HEK293 (cell line): ENCODE measurements at regions not wholly inside any gene's neighbourhood (a gene's known extent, or its start where the extent isn't known, plus 50 kb on each side); places are given as distances from the start of the nearest gene placed in this dataset.

Experiments
- CTCF ChIA-PET: fragments of 350-600 bp; formaldehyde crosslinking; extraction: SDS; loops from one replicate; lab custom pipeline; 2021; ENCODE audit warnings: antibody characterized with exemption; lab: Yijun Ruan, JAX
- POLR2A ChIA-PET: fragments of 300-600 bp; formaldehyde crosslinking; extraction: SDS; loops from one replicate; lab custom pipeline; 2020; ENCODE audit warnings: antibody characterized with exemption, inconsistent platforms; lab: Yijun Ruan, JAX
- H3K27ac ChIP-seq: fragments of 200-500 bp; sonication (Bioruptor generic); 2 replicates; pipeline ENCODE4 v1.5.1; 2014; ENCODE audit warnings: low read depth, low read length, control low read depth, inconsistent platforms; ENCODE audit errors: extremely low read depth
- H3K36me3 ChIP-seq, 2 experiments: fragments of 200-500 bp in 1 of 2; sonication (Bioruptor generic) in 1 of 2; 1 replicate in 1 of 2; 2 replicates in 1 of 2; pipeline ENCODE4 v1.5.1; 2014 to 2017; ENCODE audit warnings: inconsistent platforms in 2 of 2, low read length in 2 of 2; ENCODE audit not compliant: control insufficient read depth in 2 of 2, insufficient read depth in 1 of 2
- H3K4me1 ChIP-seq: fragments of 200-500 bp; sonication (Bioruptor generic); 2 replicates; pipeline ENCODE4 v1.5.1; 2014; ENCODE audit warnings: mild to moderate bottlenecking, low read length, inconsistent platforms; ENCODE audit not compliant: control insufficient read depth, insufficient read depth
- H3K4me3 ChIP-seq: 2 replicates; pipeline ENCODE4 v1.5.1; 2011; ENCODE audit warnings: low read depth, mild to moderate bottlenecking, control low read depth, low read length, moderate library complexity
- H3K9me3 ChIP-seq: fragments of 200-500 bp; sonication (Bioruptor generic); 2 replicates; pipeline ENCODE4 v1.5.1; 2014; ENCODE audit warnings: low read depth, low read length, inconsistent platforms; ENCODE audit not compliant: control insufficient read depth, insufficient read depth
- EGR2 ChIP-seq: fragments of 450-650 bp; formaldehyde crosslinking; IDR thresholded peaks from 2 replicates; pipeline ENCODE4 v1.5.1; 2016; ENCODE audit warnings: low read depth, missing biosample characterization, missing genetic modification characterization
- FEZF1 ChIP-seq: fragments of 450-650 bp; formaldehyde crosslinking; IDR thresholded peaks from 2 replicates; pipeline ENCODE4 v1.5.1; 2016; ENCODE audit warnings: missing biosample characterization, missing genetic modification characterization
- GLI2 ChIP-seq: fragments of 450-650 bp; formaldehyde crosslinking; IDR thresholded peaks from 2 replicates; pipeline ENCODE4; 2017; ENCODE audit warnings: missing biosample characterization, missing genetic modification characterization, low read depth, borderline replicate concordance
- IKZF3 ChIP-seq: fragments of 450-650 bp; IDR thresholded peaks from 2 replicates; pipeline ENCODE4 v1.5.0; 2018; ENCODE audit warnings: missing biosample characterization, mild to moderate bottlenecking, missing genetic modification characterization, moderate library complexity
- SP3 ChIP-seq: fragments of 450-650 bp; formaldehyde crosslinking; IDR thresholded peaks from 2 replicates; pipeline ENCODE4 v1.5.1; 2016; ENCODE audit warnings: missing biosample characterization, missing genetic modification characterization
- TRIM28 ChIP-seq: IDR thresholded peaks from 2 replicates; pipeline ENCODE4 v1.6.1; 2011; ENCODE audit warnings: low read length, control low read depth, borderline replicate concordance
- ZNF140 ChIP-seq: fragments of 450-650 bp; formaldehyde crosslinking; IDR thresholded peaks from 2 replicates; pipeline ENCODE4 v1.5.1; 2016; ENCODE audit warnings: missing biosample characterization, missing genetic modification characterization
- ZNF155 ChIP-seq: fragments of 450-650 bp; formaldehyde crosslinking; IDR thresholded peaks from 2 replicates; pipeline ENCODE4 v1.5.1; 2016; ENCODE audit warnings: missing biosample characterization, missing genetic modification characterization
- ZNF2 ChIP-seq: fragments of 450-650 bp; formaldehyde crosslinking; IDR thresholded peaks from 2 replicates; pipeline ENCODE4 v1.5.1; 2016; ENCODE audit warnings: missing biosample characterization, missing genetic modification characterization
- ZNF266 ChIP-seq: fragments of 450-650 bp; formaldehyde crosslinking; IDR thresholded peaks from 2 replicates; pipeline ENCODE4 v1.5.1; 2016; ENCODE audit warnings: missing biosample characterization, missing genetic modification characterization, low read depth
- ZNF292 ChIP-seq: fragments of 450-650 bp; formaldehyde crosslinking; IDR thresholded peaks from 2 replicates; pipeline ENCODE4 v1.5.1; 2016; ENCODE audit warnings: low read depth, missing biosample characterization, missing genetic modification characterization, borderline replicate concordance
- ZNF37A ChIP-seq: fragments of 450-650 bp; IDR thresholded peaks from 2 replicates; pipeline ENCODE4 v1.5.1; 2018; ENCODE audit warnings: missing biosample characterization, missing genetic modification characterization
- ZNF473 ChIP-seq: fragments of 450-650 bp; formaldehyde crosslinking; IDR thresholded peaks from 2 replicates; pipeline ENCODE4 v1.5.1; 2017; ENCODE audit warnings: missing biosample characterization, missing genetic modification characterization
- ZNF529 ChIP-seq: fragments of 450-650 bp; formaldehyde crosslinking; IDR thresholded peaks from 2 replicates; pipeline ENCODE4 v1.5.1; 2017; ENCODE audit warnings: missing genetic modification characterization, missing biosample characterization; ENCODE audit not compliant: insufficient replicate concordance
- ZNF549 ChIP-seq: fragments of 450-650 bp; IDR thresholded peaks from 2 replicates; pipeline ENCODE4 v1.5.1; 2018; ENCODE audit warnings: missing biosample characterization, missing genetic modification characterization, mild to moderate bottlenecking, inconsistent platforms, moderate library complexity
- ZNF560 ChIP-seq: fragments of 450-650 bp; formaldehyde crosslinking; IDR thresholded peaks from 2 replicates; pipeline ENCODE4 v1.5.1; 2017; ENCODE audit warnings: missing biosample characterization, missing genetic modification characterization, borderline replicate concordance
- ZNF747 ChIP-seq: fragments of 450-650 bp; formaldehyde crosslinking; IDR thresholded peaks from 2 replicates; pipeline ENCODE4 v1.5.1; 2016; ENCODE audit warnings: missing biosample characterization, missing genetic modification characterization
- ZNF76 ChIP-seq: fragments of 450-650 bp; formaldehyde crosslinking; IDR thresholded peaks from 2 replicates; pipeline ENCODE4; 2016; ENCODE audit warnings: low read depth, missing biosample characterization, missing genetic modification characterization, borderline replicate concordance
- ZNF785 ChIP-seq: fragments of 450-650 bp; formaldehyde crosslinking; IDR thresholded peaks from 2 replicates; pipeline ENCODE4 v1.5.1; 2016; ENCODE audit warnings: missing biosample characterization, missing genetic modification characterization
- ZNF791 ChIP-seq: fragments of 450-650 bp; formaldehyde crosslinking; IDR thresholded peaks from 2 replicates; pipeline ENCODE4 v1.5.1; 2016; ENCODE audit warnings: missing biosample characterization, missing genetic modification characterization
- ZNF837 ChIP-seq: fragments of 450-650 bp; formaldehyde crosslinking; IDR thresholded peaks from 2 replicates; pipeline ENCODE4 v1.5.1; 2016; ENCODE audit warnings: missing biosample characterization, missing genetic modification characterization
- ZSCAN16 ChIP-seq: fragments of 450-650 bp; formaldehyde crosslinking; IDR thresholded peaks from 2 replicates; pipeline ENCODE4 v1.5.1; 2016; ENCODE audit warnings: missing biosample characterization, missing genetic modification characterization
- TF ChIP-seq, protein P1 (sequence below): fragments of 450-650 bp; formaldehyde crosslinking; IDR thresholded peaks from 2 replicates; pipeline ENCODE4 v1.5.1; 2016; ENCODE audit warnings: missing biosample characterization, missing genetic modification characterization
- TF ChIP-seq, protein P2 (sequence below): sonication (generic); formaldehyde crosslinking; IDR thresholded peaks from 2 replicates; pipeline ENCODE4 v1.8.1; 2022; ENCODE audit warnings: mild to moderate bottlenecking, moderate library complexity, missing genetic modification reagents
- TF ChIP-seq, protein P3 (sequence below): fragments of 450-650 bp; formaldehyde crosslinking; IDR thresholded peaks from 2 replicates; pipeline ENCODE4 v1.5.1; 2016; ENCODE audit warnings: missing biosample characterization, missing genetic modification characterization, borderline replicate concordance
- TF ChIP-seq, protein P4 (sequence below): fragments of 450-650 bp; formaldehyde crosslinking; conservative IDR thresholded peaks from 2 replicates; pipeline ENCODE4 v1.5.1; 2016; ENCODE audit warnings: low read depth, missing biosample characterization, missing genetic modification characterization

DNA sequence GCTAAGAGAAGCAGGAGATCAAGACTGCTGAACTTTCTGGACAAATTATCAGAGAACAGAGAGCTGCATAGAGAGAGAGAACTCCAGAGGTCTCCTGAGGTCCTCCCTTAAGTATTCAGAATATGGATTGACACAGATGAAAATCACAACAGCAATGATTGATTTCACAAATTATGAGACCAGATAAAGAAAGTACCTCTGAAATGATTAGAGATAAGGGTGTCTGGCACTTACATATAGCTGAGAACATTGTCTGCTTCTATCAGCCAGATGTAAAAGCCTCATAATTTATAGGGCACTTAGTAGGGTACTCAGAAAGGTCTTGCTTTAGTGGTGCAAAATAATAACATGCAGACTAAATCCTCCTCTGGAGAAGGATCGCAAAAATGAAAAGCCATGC is 1301.8 kb downstream of the BRINP3 start:
- H3K9me3 ChIP-seq, result no peaks in the 10 kb centered on the region
- H3K36me3 ChIP-seq, result no peaks in the 10 kb centered on the region
- H3K27ac ChIP-seq, result no peak overlapping the region
- POLR2A ChIA-PET, result no interaction called here
- CTCF ChIA-PET, result no interaction called here
- H3K4me3 ChIP-seq, result no peak overlapping the region
- no peaks in the 10 kb centered on the region for H3K4me1 ChIP-seq
- TF ChIP-seq ZNF473 (tag by site-specific recombination) (no peak), ZNF529 (tag by site-specific recombination) (no peak), ZNF549 (no peak), ZNF292 (tag by site-specific recombination) (no peak), ZNF791 (tag by site-specific recombination) (no peak), ZNF155 (tag by site-specific recombination) (no peak), ZNF785 (no peak), ZNF560 (tag by site-specific recombination) (no peak), ZNF140 (tag by site-specific recombination) (no peak), SP3 (tag by site-specific recombination) (no peak), ZSCAN16 (tag by site-specific recombination) (no peak), ZNF837 (tag by site-specific recombination) (no peak), FEZF1 (tag by site-specific recombination) (no peak), ZNF266 (tag by site-specific recombination) (no peak), ZNF747 (tag by site-specific recombination) (no peak), IKZF3 (tag by site-specific recombination) (no peak), GLI2 (no peak)
- TF ChIP-seq, protein P1, sequence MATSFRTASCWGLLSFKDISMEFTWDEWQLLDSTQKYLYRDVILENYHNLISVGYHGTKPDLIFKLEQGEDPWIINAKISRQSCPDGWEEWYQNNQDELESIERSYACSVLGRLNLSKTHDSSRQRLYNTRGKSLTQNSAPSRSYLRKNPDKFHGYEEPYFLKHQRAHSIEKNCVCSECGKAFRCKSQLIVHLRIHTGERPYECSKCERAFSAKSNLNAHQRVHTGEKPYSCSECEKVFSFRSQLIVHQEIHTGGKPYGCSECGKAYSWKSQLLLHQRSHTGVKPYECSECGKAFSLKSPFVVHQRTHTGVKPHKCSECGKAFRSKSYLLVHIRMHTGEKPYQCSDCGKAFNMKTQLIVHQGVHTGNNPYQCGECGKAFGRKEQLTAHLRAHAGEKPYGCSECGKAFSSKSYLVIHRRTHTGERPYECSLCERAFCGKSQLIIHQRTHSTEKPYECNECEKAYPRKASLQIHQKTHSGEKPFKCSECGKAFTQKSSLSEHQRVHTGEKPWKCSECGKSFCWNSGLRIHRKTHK, result no peak
- TF ChIP-seq, protein P2, sequence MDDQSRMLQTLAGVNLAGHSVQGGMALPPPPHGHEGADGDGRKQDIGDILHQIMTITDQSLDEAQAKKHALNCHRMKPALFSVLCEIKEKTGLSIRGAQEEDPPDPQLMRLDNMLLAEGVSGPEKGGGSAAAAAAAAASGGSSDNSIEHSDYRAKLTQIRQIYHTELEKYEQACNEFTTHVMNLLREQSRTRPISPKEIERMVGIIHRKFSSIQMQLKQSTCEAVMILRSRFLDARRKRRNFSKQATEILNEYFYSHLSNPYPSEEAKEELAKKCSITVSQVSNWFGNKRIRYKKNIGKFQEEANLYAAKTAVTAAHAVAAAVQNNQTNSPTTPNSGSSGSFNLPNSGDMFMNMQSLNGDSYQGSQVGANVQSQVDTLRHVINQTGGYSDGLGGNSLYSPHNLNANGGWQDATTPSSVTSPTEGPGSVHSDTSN, result no peak

DNA sequence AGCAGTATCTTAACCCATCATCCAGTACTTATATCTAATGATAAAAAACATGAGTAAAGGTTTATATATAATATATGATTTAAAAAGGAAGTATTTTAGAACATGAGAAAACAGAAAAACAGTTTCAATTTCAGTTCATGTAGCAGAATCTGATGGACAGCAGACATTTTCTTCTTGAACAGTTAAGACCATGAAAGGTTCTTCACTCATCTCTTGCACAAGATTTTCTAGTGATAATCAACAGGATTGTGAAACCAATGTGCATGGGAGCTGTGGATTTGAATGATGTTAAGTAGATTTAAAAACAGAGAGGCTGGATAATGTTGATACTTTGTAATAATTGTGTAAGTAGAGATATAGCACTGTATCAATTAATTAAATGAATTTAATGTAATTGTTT is 1297.6 kb downstream of the BRINP3 start:
- CTCF ChIA-PET, result interaction anchor here (0.6 kb wide), 1 partner anchor 1735 kb away, joined by 3 read pairs; no protein-coding TSS in a partner anchor
- POLR2A ChIA-PET, result no interaction called here
- no peaks in the 10 kb centered on the region for H3K9me3 ChIP-seq
- H3K27ac ChIP-seq, result no peak overlapping the region
- no peaks in the 10 kb centered on the region for H3K4me1 ChIP-seq
- no peaks in the 10 kb centered on the region for H3K36me3 ChIP-seq
- H3K4me3 ChIP-seq, result no peak overlapping the region
- TF ChIP-seq ZNF37A (tag by site-specific recombination) (no peak), ZNF76 (tag by site-specific recombination) (no peak), FEZF1 (tag by site-specific recombination) (no peak), ZNF2 (tag by site-specific recombination) (no peak), EGR2 (tag by site-specific recombination) (no peak), TRIM28 (no peak)
- TF ChIP-seq, protein P3, sequence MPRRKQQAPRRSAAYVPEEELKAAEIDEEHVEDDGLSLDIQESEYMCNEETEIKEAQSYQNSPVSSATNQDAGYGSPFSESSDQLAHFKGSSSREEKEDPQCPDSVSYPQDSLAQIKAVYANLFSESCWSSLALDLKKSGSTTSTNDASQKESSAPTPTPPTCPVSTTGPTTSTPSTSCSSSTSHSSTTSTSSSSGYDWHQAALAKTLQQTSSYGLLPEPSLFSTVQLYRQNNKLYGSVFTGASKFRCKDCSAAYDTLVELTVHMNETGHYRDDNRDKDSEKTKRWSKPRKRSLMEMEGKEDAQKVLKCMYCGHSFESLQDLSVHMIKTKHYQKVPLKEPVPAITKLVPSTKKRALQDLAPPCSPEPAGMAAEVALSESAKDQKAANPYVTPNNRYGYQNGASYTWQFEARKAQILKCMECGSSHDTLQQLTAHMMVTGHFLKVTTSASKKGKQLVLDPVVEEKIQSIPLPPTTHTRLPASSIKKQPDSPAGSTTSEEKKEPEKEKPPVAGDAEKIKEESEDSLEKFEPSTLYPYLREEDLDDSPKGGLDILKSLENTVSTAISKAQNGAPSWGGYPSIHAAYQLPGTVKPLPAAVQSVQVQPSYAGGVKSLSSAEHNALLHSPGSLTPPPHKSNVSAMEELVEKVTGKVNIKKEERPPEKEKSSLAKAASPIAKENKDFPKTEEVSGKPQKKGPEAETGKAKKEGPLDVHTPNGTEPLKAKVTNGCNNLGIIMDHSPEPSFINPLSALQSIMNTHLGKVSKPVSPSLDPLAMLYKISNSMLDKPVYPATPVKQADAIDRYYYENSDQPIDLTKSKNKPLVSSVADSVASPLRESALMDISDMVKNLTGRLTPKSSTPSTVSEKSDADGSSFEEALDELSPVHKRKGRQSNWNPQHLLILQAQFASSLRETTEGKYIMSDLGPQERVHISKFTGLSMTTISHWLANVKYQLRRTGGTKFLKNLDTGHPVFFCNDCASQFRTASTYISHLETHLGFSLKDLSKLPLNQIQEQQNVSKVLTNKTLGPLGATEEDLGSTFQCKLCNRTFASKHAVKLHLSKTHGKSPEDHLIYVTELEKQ (tag by site-specific recombination), result no peak
- TF ChIP-seq, protein P4, sequence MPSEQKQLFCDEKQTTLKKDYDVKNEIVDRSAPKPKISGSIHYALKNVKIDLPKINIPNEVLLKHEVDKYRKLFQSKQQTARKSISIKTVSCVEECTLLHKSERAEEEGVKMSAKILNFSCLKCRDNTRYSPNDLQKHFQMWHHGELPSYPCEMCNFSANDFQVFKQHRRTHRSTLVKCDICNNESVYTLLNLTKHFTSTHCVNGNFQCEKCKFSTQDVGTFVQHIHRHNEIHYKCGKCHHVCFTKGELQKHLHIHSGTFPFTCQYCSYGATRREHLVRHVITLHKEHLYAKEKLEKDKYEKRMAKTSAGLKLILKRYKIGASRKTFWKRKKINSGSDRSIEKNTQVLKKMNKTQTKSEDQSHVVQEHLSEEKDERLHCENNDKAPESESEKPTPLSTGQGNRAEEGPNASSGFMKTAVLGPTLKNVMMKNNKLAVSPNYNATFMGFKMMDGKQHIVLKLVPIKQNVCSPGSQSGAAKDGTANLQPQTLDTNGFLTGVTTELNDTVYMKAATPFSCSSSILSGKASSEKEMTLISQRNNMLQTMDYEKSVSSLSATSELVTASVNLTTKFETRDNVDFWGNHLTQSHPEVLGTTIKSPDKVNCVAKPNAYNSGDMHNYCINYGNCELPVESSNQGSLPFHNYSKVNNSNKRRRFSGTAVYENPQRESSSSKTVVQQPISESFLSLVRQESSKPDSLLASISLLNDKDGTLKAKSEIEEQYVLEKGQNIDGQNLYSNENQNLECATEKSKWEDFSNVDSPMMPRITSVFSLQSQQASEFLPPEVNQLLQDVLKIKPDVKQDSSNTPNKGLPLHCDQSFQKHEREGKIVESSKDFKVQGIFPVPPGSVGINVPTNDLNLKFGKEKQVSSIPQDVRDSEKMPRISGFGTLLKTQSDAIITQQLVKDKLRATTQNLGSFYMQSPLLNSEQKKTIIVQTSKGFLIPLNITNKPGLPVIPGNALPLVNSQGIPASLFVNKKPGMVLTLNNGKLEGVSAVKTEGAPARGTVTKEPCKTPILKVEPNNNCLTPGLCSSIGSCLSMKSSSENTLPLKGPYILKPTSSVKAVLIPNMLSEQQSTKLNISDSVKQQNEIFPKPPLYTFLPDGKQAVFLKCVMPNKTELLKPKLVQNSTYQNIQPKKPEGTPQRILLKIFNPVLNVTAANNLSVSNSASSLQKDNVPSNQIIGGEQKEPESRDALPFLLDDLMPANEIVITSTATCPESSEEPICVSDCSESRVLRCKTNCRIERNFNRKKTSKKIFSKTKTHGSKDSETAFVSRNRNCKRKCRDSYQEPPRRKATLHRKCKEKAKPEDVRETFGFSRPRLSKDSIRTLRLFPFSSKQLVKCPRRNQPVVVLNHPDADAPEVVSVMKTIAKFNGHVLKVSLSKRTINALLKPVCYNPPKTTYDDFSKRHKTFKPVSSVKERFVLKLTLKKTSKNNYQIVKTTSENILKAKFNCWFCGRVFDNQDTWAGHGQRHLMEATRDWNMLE, result no peak
